ENCODE measurements at regions not wholly inside any gene's neighbourhood (a gene's known extent, or its start where the extent isn't known, plus 50 kb on each side); places are given as distances from the start of the nearest gene placed in this dataset.
"Not testable (repeated sequence)": the region's sequence is repeated elsewhere in the genome, so short reads cannot be mapped to it uniquely, and the experiment has no call there.

DNA sequence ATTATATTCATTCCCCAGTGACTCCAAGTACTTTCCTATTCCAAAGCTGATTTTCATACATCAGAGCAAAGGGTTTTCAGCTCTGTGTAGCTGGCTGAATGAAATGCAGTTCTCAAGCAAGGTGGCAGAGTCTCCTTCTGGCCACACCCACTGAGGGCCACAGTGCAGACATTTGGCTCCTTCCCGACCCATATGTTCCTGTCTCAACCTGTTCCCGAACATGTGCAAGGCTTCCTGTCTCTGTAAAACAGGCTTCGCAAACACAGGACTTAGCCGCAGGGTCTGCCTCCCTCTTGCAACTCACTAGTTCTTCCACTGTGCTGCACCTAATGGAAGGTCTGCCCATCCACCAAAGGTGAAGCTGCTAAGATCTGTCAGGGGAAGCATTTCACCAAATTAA is 249.2 kb downstream of the MID1IP1 start:
- no peak for DNase-seq

DNA sequence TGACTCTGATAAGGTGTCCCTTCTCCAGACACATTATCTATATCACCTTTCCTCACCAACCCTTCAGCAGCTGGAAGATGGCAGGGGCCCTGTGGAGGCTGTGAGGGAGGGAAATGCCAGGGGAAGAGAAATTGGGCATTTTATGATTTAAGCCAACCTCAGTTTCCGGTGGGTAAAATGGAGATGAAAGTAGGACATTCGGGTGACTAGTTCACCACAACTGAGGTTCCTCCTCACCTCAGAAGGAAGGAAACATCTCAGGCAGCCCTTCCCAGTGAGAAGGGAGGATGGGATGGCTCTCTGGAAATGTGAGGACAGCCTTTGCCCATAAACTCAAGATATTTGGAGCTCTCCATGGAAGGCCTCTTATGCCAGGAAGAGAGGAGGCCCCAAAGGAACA is 251.5 kb downstream of the MID1IP1 start:
- DNase-seq = no peak

DNA sequence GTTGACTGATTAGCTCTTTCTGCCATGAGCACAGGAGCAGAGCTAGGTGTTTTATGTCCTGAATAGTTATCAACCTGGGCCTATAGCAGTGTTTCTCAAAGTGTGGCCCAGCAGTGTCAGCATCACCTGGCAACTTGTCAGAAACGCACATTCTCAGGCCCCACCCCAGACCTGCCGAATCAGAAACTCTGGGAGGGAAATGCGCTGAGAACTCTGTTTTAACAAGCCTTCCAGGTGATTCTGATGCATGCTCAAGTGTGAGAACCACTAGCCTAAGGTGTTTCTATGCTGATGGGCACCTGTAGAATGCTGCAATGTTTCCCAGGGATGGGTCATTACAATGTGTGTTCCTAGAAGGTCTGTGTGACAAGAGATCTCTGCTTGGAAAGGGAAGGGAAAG is 257.5 kb downstream of the MID1IP1 start:
- no peak for DNase-seq

DNA sequence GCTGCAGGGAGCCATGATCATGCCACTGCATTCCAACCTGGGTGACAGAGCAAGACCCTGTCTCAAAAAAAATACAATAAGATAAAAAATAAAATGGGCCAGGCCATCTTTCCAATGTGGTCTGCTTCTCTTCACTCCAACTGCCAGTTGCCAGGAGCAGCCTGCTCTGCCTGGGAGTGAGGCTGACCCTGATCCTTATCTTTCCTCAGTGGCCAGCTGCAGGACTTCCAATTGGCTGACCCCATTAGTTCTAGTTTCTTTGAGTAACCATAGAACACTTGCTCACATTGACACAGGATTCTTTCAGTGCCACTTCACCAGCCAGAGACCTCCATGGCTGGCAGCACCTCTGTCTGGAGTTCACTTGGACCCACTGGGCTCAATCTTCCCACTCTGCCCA is 258.6 kb downstream of the MID1IP1 start:
- DNase-seq = no peak

DNA sequence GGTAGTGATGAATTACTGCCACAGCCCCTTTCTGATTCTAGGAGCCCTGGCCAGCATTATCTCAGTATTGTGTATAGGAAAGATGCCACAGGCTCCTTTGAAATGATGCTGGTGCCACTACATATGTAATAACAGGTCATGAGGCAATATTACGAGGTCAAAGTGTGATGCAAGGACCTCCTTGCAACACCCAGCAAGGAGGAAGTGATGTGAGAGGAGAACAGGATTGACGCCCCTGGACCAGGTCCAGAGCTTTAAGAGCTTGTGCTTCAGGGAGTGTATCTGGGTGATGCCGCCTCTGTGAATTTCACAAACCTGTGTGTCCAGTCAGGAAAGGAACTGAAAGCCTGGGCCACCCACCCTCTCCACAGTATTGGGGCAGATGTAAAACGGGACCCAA is 261.8 kb downstream of the MID1IP1 start:
- no peak for DNase-seq

DNA sequence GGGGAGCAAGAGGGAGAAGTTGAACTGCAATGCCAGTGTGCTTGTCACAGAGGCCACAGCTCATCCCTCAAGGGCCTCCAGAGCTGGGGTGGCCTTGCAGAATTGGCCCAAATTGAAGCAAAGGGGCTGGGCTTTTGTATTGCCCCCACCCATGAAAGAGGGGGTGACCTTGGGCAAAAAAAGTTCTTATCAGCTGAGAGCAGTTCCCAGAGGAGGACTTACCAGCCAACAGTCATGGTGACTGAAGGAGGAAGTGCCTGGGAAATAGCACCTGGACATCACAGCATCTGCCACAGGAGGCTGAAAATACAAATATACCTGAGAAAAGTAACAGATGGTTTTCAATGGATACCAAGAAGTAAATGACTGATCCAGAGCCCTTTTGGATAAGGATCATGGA is 262.4 kb downstream of the MID1IP1 start:
- no peak for DNase-seq

DNA sequence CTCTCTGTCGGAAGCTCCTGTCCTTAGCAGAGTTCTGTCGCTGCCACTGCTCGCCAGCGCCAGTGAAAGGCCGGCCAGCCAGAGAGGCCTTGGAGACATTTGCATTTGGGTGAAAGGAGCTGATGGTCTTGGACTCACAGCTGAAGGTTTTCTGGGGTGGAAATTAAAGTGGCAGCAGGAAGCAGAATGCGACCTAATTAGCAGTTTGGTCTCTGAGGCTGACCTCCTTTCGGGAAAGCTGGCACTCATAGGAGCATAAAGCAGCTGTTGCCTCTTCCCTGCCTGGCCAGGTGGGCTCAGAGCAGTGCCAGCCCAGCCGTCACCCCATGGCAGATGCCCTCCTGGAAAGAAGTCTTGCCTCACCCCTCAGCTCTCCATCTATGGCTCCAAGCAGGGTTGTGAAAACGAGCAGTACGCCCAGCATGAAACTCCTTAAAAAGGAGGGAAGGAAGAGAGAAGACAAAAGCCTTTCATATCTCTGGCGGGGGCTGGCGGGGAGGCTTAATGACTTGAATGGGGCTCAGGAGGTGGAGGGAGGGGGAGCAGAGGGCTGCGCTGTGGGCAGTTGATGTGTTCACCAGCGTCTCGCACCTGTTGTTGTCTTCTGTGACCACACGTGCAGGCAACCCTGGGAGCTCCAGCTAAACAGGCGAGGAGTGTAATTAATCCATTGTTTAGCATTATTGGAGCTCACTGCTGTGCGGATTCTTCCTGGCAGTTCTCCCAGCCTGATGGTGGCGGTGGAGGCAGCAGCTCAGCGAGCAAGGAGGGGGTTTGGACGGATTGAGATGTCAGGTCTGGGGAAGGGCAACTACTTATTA is 264.0 kb downstream of the MID1IP1 start:
- DNase-seq = peak; percentile 3

DNA sequence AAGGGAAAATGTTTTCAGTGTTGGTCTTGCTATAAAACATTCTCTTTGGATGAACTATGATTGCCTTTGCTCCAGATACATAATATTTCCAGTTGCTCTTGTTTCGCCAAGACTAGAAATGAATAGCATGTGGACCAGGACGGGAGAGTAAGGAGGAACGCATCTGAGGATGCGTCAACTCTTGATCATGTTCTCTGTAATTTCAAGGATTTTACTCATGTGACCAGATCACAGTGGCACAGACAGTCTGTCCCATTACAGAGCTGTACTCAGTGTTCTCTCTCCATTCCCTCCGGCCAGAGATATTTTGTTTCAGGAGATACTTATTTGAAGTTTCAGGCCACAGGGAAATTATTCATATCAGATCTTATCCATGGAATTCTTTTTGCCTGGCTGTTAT is 266.6 kb downstream of the MID1IP1 start:
- DNase-seq = no peak

DNA sequence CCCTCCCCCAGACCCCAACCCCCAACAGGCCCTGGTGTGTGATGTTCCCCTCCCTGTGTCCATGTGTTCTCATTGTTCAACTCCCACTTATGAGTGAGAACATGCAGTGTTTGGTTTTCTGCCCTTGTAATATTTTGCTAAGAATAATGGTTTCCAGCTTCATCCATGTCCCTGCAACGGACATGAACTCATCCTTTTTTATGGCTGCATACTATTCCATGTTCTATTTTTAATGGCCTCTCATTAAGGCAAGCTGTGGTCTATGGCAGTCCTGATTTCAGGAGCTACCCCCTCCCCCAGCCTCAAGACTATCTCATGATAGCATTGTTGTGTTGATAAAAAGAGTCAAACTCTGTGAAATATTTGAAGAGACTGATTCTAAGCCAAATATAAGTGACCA is 267.4 kb downstream of the MID1IP1 start:
- not testable (repeated sequence) for DNase-seq

DNA sequence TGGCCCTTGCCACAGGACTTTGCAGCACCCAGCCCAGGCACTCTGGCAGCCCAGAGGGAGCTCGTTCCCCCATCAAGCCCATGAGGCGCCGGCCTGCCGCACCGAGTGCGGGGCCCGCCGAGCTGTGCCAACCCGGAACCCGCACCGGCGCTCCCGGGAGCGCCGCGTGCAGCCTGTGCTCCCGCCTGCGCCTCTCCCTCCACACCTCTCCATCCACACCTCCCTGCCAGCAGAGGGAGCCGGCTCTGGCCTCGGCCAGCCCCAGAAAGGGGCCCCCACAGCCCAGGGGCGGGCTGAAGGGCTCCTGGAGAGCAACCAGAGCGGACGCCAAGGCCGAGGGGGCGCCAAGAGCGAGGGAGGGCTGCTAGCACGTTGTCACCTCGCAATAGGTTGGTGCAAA is 268.8 kb downstream of the MID1IP1 start:
- no peak for DNase-seq

DNA sequence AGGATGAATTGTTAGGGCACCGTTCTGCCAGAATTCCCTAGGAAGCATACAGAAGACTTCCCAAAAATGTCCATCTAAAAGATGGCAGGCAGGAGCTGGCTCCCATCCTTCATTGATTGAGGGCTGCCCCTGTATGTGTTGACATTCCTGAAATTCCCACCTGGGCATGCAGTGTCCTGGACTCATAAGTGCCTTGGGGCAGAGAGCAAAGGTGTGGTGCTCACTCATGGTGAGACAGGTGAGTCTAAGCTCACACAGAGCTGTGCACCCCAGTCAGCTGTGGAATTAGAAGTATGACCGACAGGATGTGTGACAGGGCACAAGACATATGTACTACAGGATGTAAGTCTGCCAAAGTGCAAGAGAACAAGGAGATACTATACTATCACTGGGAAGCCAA is 271.9 kb downstream of the MID1IP1 start:
- no peak for DNase-seq

DNA sequence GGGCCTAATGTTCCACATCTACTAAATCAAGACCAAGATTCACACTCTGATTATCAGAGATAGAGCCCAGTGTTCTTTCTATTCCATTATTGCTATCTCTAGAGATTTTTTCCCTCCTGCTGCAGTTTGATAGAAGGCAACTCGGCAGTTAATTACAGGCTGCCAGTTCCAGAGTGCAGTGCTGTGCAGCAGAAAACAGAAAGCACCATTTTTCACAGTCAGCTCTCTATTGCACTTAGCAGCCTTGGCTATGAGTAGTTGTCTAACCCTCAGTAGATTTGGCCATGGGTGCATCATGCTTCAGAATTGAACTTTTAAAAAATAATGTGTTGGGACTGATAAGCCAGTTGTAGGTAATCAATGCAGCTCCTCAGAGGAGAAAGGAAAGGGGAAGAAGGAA is 295.3 kb downstream of the MID1IP1 start:
- DNase-seq = no peak

DNA sequence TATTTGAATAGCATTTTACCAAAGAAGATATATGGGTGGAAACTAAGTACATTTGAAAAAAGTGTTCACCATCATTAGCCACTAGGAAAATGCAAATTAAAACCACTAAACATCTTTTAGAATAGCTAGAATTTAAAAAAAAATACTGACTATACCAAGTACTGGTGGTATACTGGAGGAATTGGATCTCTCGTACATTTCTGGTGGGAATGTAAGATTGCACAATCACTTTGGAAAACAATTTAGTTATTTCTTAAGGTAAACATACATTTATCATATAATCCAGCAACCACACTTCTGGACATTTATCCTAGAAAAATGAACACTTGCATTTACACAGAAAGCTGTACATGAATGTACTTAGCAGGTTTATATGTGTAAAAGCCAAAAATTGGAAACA is 303.5 kb downstream of the MID1IP1 start:
- no peak for DNase-seq

DNA sequence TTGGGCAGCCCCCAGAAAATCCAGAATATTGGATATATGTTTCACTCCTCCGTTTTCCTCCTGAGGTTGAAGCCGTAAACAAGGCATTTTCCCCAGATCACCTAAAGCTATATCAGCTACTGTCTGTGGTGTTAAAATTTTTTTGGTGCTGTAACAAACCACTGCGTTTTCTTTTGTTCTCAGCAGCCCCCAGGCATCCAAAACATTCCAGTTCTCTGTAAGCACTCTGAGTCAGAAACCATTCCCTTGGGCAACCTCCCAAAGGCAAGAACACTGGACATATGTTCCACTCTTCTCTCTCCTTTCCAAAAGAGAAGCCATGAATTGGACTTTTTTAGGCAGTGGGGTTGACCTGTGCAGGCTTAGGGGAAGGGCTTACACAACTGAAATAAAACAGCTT is 310.9 kb downstream of the MID1IP1 start:
- no peak for DNase-seq

DNA sequence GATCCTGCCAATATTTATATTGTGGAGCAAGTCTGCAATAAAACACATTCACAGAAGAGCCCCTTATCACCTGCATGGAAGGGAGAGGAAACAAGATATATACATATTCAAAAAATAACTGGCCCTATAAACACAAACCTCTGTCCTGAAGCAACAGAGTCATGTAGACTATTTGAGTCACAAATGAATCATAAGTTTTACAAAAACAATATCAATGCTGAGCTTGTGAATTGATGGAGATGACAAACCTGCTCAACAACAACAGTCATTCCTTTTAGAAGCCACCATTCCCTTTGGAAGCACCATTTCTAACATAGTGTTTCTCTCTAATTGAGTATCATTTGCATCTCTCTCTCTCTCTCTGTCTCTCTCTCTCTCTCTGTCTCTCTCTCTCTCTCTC is 313.9 kb downstream of the MID1IP1 start:
- no peak for DNase-seq

DNA sequence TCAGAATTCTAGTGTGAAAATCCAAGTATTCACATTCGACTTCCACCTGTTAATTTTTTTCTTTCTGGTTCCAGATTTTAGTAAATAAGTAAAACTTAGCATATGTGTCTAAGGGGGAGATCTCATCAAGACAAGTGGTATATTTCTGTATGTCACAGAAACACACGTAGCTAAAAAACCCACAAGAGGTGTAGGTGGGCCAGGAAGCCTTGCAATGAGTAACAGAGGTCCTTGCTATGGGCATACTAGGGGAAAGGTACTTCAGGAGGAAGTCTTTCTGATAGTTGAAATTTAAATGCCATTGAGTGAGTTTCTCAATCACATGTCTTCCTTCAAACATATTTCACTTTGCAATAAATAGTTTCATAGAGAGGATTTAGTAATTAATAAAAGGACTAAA is 315.8 kb downstream of the MID1IP1 start:
- no peak for DNase-seq

DNA sequence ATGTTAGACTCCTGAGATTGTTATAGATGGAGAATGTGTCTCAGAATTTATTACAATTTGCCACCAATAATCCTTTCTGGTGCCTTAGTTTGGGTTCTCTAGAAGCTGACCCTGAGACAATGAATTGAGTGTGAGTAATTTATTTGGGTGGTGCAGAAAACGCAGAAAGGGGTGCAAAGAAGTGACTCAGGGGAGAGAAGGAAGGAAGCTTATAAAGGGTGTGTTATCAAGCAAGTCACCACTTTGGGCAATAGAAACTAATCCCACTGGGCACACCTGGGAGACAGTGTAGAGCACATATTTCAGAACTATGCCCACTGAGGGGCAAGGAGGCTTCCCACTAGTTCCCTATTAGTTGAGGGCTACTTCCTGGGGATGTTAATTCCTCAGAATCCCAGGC is 320.6 kb downstream of the MID1IP1 start:
- no peak for DNase-seq

DNA sequence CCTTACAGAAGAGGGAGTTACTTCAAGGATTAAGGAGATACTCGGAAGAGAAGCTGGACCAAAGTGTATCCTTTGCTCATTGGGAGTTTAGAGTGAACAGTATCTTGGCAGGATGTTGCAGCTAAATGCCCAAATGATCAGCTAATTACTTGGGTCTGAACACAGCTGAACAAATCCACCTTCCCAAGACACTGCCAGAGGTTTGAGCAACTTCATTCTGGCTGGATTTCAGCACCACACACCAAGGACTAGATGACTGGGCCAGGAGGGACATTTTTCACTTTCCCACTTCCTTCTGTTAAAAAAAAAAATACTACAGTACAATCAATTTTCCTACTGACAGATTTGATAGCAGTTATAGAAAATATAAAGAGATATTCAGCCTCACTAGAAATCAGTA is 324.6 kb downstream of the MID1IP1 start:
- no peak for DNase-seq

DNA sequence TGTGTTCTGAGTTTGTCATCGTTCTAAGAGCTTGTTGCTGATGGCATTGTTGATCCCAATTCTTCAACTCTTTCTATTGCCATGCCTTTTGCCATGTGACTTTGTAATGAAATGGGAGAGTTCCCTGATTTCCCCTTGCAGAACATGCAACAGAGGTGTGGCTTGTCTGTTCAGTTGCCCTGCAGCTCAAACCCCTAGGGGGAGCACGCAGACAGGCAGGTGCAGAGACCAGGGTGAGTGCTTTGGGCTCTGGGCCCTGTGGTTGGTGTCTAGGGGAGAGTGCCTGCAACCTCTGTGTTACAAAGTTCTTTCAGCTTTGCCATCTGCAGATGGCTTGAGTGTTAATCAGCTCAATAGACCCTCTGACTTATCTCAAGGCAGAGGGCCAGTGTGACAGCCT is 332.7 kb downstream of the MID1IP1 start:
- no peak for DNase-seq

DNA sequence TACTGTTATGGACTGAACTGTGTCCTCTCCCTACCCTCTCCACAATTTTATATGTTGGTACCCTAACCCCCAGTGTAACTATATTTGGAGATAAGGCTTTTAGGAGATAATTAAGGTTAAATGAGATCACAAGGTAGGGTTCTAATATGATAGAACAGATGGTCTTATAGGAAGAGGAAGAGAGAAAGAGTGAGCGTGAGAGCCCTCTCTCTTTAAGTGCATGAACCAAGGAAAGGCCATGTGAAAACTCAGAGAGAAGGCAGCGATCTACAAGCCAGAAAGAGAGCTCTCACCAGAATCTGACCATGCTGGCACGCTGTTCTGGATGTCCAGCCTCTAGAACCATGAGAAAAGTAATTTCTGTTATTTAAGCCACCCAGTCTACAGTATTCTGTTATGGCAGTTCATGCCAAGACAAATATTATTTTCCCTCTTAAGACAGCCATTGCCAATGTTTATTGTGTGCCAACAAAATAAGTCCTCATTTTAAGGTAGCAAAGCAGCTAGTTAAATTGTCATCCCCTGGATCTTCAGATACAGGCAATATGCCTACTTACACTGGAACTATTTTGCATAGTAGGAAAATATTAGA is 336.2 kb downstream of the MID1IP1 start:
- no peak for DNase-seq

DNA sequence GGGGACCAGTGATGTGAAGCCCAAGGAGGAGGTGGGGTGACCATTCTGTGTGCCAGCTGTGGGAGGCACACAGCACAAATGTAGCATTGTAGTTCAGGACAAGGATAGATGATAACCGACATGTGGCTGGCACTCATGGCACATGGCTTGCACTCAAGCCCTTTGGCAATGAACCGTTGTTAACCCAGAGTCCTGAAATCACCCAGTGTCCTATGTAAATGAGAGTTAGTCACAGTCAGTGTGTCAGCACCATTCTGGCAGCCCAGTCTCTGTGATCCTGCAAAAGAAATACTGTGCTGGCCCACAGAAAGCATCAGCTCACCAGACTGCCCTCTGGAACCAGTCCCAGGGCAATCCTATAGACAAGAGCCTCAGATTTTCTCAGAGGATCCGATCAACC is 339.3 kb downstream of the MID1IP1 start:
- DNase-seq = no peak

DNA sequence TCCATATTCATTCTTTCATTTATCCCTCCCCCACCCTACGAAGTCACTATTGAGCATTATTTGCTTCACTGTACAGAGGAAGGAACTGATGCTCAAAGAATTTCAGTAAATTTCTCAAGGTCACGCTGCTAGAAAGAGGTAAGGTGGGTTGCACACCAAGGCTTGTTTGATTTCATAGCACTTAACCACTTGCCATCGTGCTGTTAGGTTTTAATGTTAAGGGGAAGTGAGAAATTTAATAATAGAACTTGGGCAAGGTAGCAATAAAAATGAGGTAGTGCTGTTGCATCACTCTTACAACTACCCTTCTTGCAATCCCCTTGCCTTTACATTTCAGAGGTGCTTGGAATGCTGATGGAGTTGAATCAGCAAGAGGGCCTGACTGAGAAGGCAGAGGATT is 343.1 kb downstream of the MID1IP1 start:
- DNase-seq = no peak

DNA sequence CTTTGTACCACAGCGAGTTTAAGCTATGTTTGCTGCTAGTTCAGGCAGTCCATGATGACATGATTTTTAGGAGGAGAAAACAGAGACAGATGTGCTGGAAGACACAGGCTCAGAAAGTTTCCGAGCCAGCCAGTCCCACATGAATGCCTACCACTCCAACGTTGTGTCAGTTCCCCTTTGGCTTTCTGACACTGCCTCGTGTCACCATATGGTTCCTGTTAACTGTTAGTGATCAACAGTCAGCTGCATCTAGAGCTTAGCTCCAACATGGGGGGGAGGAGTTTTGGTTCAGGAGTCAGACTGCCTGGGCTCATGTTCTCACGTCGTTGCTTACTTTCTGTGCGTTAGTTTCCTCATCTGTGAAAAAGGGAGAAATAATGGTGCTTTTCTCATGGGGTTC is 343.7 kb downstream of the MID1IP1 start:
- no peak for DNase-seq

DNA sequence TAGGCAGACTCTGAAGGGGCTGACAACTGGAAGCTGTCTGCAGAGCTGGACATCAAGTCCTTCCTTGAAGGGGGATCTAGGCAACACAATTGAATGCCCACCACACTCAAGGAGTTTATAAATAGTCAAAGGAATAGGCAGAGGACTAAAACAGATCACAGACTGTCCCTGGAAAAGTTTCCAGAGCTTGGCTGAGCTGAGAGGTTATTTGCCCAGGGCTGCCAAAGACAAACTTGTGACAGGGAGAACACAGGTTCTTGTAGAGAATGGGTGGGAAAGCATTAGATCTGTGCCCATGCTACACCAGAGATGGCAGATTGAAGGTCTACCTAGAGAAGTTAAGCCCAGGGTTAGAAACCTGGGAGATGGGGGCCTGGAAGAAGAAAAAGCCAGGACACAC is 344.6 kb downstream of the MID1IP1 start:
- no peak for DNase-seq

DNA sequence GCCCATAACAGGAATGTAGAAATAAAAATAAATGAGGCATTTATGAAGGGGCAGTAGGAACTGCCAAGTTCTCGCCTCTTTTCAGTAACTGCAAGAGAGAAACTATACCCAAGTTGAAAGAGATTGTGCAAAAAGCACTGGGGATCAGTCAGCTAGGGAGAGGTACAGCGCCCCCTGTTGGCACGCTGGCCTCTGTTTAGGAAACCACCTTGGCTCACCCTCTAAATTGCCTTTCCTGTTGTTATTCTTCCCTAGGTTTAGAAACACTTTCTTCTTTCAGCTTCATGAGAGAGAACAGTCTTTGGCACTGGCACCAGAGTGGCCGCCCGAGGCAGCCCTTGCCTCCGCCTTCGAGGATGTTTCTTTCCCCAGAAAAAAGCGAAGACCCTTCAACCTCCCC is 348.5 kb downstream of the MID1IP1 start:
- peak; percentile 26 for DNase-seq
